Jurkat, Clone E6-1 (cell line): ENCODE measurements at regions not wholly inside any gene's neighbourhood (a gene's known extent, or its start where the extent isn't known, plus 50 kb on each side); places are given as distances from the start of the nearest gene placed in this dataset.
"Not testable (repeated sequence)": the region's sequence is repeated elsewhere in the genome, so short reads cannot be mapped to it uniquely, and the experiment has no call there.

Source experiments
- DNase-seq: peaks from one replicate; pipeline ENCODE4 v3.0.0-alpha.2; 2011; ENCODE audit warnings: low read depth, low spot score
- H3K4me3 ChIP-seq: 2 replicates; pipeline ENCODE4 v1.5.1; 2011; ENCODE audit warnings: mild to moderate bottlenecking, low read length, control low read depth, moderate library complexity

DNA sequence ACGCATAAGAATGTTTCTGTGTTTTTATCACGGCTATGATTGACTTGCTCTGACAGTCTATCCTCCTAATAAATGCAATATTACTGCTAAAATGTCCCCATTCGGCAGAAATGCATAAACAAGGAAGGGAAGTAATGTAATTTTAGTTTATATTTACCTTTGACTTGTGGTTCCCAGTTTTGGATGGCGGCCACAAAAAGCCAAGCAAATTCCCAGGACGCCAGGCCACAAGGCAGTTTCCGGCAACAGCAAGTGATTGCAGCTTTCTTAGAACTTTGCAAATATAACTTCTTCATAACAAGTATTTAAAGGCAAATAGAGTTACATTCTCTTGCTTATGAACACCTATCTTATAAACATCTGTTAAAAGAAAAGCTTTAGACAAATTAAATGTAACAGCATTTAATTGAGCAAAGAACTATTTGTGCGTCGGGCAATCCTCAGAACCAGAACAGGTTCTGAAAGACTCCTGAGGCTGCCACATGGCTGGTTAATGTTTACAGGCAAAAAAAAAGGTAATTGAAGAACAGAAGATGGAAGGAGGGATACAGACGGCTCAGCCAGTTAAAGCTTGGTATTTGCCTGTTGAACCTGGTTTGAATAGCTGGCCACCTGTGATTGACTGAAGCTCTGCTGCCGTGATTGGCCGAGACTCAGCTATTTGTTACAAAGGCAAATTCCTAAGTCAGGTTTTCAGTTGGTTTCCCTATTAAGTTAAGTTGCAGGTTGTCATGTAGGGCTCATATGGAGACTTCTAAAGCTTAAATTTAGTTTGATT lies 80.8 kb downstream of the C21orf91 start:
- DNase-seq, result no peak
- no peak overlapping the region for H3K4me3 ChIP-seq

DNA sequence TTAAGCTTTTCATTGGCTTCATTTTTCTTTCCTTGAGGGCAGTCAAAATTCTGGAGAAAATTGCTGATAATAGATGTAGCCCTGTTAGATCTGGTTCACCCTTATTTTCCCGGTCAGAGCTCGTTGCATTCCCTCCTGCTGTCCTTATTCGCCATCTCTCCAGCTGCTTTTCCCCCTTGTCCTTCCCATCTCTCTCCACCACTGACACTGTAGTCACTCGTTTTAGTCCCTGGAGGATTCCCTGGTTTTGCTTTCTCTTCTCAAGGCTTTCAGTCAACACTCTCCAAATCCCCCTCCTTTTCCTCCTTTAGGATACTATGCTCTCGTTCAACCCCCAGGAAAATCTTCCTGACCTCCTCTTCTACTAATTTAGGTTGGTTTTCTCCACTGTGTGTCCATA lies 83.1 kb downstream of the C21orf91 start:
- no peak overlapping the region for H3K4me3 ChIP-seq
- DNase-seq, result no peak

DNA sequence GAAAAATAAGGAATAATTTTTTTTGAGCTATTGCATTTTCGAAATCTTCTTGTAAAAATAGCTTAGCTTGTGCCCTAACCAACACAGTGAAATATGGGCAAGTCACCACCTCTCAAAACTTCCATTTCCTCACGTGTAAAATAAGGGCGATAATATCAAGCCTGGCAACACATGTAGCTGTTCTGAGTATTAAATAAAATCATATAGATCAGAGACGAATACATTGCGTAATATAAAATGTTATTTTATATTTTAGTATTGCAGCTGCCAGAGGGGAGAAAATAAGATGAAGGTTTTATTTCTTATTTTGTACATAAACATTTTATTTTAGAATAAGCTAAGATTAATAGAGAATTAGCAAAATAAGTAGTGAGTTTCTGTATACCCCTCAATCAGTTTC lies 85.9 kb downstream of the C21orf91 start:
- no peak for DNase-seq

DNA sequence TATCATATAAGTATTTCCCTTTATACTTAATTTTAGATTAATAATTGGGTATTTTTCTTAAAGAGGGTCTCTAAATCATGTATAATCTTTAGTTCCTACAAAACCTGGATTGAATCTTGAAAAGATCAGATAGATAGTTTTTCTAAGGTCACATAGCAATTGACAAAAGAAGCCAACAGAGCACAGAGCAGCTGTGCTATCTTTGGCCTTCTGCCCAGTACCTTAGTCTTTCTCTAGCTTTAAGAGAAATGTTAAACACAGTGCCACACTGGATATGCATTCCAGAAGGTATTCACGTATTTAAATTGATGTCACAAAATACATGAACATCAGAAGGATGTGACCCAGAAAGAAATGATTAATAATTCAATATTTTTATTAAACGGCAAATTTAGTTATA lies 86.8 kb downstream of the C21orf91 start:
- no peak for DNase-seq
- no peak overlapping the region for H3K4me3 ChIP-seq

More for the DNA sequence above, 85.9 kb downstream of the C21orf91 start:
- no peak overlapping the region for H3K4me3 ChIP-seq

DNA sequence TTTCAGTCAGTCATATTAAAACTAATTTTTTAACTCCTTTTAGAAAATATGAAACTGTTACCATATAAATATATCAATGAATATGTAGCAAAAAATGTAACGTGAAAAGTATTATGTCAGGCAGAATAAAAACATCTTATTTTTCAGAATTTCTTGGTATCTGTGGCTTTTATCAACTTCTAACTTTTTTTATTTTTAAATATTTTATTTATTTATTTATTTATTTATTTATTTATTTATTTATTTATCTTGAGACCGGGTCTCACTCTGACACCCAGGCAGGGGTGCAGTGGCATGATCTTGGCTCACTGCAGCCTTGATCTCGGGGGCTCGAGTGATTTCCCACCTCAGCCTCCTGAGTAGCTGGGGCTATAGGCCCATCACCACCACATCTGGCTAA lies 87.6 kb downstream of the C21orf91 start:
- DNase-seq, result no peak
- no peak overlapping the region for H3K4me3 ChIP-seq

DNA sequence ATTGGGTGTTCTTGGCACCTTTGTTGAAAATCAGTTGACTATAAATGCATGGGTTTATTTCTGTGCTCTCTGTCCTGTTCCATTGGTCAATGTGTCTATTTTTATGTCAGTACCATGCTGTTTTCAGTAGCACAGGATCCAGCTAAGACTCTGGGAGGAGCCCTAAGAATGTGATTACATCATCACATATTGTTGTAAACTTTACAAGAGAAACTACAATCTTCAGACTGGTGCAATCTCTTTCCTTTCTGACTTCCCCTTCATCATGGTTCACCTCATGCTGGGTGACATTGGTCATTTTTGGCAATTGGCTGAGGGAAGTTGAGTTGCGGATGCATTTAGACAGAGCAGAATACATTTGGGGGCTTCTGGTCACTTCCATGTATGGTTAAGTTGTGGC lies 88.4 kb downstream of the C21orf91 start:
- no peak for DNase-seq
- no peak overlapping the region for H3K4me3 ChIP-seq

DNA sequence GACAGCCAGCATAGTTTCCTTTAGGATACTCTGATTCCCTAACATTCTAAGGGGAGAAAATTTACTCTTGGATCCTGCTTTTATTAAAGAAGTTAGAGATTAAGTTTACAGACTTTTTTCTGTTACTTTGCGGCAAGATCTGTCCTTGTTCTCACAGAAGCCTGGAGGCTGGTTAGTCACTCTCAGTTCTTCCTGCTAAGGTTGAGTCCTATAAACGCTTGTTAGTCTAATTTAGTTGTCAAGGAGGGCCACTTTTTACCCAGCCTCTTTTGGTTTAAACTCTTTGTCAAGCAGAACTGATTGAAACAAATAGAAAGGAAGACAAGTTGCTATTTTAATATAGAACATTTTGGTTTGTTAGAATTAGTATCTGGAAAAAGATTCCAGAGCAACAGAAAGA lies 89.7 kb downstream of the C21orf91 start:
- no peak for DNase-seq
- no peak overlapping the region for H3K4me3 ChIP-seq

DNA sequence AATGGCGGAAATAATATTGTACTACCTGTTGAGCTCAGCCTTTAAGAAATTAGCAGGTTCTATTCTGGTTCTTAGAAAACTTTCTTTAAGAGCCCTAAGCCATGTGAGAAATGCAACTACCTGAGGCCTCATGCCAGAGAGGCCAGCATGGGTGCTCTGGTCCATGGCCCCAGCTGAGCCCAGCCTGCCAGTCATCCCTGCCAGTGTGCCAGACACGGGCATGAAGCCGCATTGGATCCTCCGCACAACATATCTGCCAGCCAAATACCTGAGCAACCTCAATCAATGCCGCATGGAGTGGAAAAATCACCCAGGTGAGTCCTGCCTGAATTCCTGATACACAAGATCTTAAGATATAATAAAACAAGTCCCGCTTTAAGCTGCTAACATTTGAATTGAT lies 91.8 kb downstream of the C21orf91 start:
- DNase-seq, result no peak
- H3K4me3 ChIP-seq, result no peak overlapping the region

DNA sequence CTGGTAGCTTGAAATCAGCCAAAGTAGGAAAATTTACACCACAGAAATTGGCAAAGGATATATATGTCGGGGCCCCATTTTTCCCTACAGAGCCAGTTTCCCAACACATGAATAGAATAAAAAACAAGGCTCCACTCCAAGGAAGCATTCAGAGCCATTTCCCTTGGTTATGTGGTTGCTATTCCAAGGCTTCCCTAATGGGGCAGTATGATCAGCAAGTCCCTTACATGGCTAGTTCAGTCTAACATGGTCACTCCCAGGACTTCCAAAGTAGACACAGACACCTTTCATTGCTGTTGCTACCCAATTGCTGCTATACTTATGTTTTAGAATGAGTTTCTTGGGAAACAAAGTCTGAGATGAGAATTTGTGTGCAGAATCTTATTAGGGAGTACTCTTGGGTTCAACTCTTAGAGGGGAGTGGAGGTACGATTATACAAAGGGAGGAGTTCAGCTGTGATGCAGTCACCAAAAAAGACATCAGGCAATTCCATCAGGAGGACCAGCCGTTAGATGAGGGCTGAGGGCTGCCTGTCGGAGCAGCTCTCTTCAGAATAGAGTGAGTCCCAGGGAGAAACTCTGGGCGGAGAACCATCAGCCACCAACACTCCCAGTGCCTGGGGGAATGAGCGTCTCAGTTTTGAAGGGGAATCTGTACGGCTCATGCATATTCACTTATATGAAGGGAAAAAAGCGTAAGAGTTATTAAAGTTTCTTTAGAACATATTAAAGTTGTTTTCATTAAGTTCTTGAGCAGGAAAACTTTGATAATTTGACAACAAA lies 92.9 kb downstream of the C21orf91 start:
- no peak overlapping the region for H3K4me3 ChIP-seq
- no peak for DNase-seq

DNA sequence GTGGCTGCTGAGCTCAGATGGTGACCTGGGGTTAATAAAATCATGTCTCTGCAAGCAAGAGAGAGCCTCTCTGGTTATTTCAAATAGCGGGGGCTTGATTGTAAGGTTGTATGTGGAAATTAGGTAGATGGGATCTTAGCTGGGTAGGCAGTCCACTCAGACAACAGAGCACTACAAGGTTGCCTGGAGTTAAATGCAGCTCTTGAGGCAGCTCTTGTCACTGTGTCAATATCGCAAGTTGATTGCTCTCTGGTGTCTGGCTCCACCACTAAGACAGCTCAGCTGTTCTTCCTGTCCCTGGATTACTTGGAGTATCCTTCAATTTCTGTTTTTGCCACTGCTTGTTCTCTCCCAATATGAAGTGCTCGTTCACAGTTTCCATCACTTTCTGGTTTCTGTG lies 93.8 kb downstream of the C21orf91 start:
- H3K4me3 ChIP-seq, result no peak overlapping the region
- no peak for DNase-seq

DNA sequence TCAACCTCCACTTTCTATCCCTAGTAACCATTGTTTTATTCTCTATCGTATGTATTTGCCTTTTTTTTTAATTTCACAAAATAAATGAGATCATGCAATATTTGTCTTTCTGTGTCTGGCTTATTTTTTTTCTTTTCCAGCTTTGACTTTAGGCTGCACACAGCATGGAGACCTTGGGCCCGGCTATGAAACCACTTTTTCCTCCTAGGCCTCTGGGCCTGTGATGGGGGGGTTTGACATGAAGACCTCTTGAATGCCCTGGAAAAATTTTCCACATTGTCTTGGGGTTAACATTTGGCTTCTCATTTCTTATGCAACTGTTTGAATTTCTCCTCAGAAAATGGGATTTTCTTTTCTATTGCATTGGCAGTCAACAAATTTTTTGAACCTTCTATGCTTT lies 100.2 kb upstream of the BTG3 start:
- no peak for DNase-seq
- no peak overlapping the region for H3K4me3 ChIP-seq

DNA sequence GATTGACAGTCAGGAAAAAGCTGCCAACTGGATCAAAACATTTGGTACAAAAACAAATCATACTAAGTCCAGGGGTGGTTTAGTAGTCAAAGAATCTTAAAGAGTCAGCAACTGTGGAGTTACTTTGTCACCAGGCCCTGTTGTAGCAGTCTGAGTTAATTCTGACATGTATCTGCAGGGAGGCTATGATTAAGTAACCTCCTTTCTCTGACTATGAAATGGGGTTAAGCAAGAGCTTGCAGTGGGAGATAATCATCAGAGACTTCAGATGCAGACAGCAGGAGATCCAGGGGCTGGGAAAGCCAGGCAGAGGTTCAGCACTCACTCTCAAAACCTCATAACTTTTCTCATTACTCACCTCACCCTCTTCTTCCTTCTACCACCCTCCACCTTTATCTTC lies 99.2 kb upstream of the BTG3 start:
- DNase-seq, result no peak
- H3K4me3 ChIP-seq, result no peak overlapping the region

DNA sequence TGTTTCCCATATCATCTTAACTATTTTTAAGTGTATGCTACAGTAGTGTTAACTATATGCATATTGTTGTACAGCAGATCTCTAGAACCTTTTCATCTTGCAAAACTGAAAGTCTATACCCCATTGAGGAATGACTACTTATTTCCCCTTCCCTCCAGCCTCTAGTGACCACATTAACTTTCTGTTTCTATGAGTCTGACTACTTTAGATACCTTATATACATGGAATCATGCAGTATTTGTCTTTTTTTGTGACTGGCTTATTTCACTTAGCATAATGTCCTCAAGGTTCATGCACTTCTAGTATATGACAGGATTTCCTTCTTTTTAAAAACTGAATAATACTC lies 96.5 kb upstream of the BTG3 start:
- no peak overlapping the region for H3K4me3 ChIP-seq
- DNase-seq, result no peak

DNA sequence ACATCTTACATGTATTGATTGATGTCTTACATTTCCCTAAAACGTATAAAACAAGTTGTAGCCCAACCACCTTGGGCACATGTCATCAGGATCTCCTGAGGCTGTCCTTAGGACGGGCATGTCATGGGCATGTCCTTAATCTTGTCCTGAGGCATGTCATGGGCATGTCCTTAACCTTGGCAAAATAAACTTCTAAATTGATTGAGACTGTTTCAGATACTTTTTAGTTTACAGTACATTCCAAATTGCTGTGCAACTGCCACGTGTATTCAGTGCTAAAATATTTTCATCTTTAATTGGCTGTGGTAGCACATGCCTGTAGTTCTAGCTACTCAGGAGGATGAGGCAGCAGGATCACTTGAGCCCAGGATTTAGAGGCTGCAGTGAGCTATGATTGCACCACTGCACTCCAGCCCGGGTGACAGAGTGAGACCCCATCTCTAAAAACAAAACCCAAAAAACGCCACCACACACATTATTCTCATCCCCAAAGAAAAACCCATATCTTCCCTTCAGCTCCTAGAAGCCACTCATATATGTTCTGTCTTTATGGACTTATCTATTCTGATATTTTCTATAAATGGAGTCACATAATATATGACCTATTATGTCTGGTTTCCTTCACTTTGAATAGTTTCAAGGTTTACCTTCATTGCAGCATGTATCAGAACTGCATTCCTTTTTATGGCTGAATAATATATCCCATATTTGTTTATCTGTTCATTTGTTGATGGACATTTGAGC lies 96.0 kb upstream of the BTG3 start:
- DNase-seq, result no peak
- no peak overlapping the region for H3K4me3 ChIP-seq

DNA sequence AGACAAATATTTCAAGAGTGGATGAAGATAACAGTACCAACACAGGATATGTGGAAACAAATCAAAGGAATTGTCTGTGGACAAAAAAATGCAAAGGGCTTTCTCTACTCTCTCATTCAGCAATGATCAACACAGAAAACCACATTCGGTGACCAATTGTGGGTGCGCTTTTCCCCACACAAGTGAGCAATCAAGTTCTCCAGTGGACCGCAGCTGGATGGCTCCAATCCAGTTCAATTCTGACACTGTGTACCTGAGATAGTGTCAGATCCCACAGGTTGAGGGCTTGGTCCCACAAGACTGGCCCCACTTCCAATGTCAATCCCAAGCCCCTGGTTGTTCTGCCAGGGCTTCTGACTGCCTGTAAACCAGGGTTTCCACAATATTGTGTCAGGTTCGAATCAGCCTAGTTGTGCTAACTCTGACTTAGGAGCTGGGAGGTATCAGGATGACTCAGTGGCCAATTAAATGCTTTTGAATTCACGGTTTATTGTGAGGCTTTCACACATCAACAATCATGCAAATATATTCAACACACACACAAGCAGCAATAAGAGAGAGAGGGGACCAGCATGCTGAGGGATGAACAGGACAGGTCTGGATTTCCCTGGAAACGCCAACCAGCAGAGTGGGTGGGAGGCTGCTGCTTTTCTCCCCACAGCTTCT lies 87.0 kb upstream of the BTG3 start:
- no peak for DNase-seq
- no peak overlapping the region for H3K4me3 ChIP-seq

DNA sequence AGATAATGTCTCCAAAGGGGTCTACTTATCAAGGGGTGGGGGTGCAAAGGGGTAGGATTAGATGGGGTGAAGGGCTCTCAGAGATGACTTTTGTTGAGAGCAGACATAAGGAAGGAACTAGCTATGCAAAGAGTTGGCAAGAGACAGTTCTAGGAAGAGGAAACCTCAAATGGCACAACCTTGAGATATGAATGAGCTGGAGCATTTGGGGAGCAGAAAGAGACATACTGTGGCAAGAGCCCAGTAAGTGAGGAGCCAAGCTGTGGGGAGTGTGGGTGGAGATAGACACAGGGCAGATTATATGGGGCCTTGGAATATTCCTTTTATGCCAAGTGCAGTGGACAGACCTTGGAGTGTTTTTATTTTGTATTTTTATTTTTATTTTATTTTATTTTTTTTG lies 84.8 kb upstream of the BTG3 start:
- no peak for DNase-seq
- no peak overlapping the region for H3K4me3 ChIP-seq

DNA sequence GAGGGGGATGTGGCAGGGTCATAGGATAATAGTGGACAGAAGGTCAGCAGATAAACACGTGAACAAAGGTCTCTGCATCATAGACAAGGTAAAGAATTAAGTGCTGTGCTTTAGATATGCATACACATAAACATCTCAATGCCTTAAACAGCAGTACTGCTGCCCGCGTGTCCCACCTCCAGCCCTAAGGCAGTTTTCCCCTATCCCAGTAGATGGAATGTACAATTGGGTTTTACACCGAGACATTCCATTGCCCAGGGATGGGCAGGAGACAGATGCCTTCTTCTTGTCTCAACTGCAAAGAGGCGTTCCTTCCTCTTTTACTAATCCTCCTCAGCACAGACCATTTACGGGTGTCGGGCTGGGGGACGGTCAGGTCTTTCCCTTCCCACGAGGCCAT lies 81.7 kb upstream of the BTG3 start:
- not testable (repeated sequence) for H3K4me3 ChIP-seq, DNase-seq

DNA sequence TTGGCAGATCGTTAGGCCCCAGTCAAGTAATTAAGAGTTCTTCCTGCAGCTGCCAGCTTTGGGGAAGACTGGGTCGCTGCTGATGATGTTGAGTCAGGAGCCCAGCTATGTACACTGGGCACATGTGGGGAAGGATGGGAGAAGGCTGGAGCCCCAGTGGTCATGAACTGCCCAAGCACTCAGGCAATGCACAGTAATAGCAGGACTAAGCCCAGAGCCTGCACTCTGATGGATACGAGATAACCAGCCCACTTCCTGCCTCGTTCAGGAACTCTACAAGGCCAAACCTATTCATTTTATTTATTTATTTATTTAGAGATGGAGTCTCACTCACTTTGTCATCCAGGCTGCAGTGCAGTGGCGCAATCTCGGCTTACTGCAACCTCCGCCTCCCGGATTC lies 81.1 kb upstream of the BTG3 start:
- peak; percentile 28 for DNase-seq
- H3K4me3 ChIP-seq, result no peak overlapping the region

DNA sequence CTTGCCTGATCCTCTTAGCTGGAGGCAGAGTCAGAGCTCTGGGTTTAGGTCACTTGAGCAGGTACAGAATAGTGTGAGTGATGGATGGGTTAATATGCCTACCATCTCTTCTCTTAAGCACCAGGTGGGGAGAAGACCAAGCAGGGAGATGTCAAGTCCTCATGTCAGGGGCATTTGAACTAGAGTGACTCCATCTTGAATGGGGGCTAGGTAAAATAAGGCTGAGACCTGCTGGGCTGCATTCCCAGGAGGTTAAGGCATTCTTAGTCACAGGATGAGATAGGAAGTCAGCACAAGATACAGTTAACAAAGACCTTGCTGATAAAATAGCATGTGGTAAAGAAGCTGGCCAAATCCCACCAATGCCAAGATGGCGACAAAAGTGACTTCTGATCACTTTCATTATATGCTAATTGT lies 77.4 kb upstream of the BTG3 start:
- DNase-seq, result no peak
- H3K4me3 ChIP-seq, result no peak overlapping the region
